ENCODE measurements at regions not wholly inside any gene's neighbourhood (a gene's known extent, or its start where the extent isn't known, plus 50 kb on each side); places are given as distances from the start of the nearest gene placed in this dataset.
A peak's percentile ranks its signal among the peaks of the same experiment; 100 is the strongest.

- TF ChIP-seq ZNF224 (CRISPR knock-in tag; IDR thresholded peaks at IDR 0.05) = no peak
- TF ChIP-seq TEAD1 (CRISPR knock-in tag; IDR thresholded peaks at IDR 0.05) = no peak
- no peak for TF ChIP-seq CHCHD3 (CRISPR knock-in tag; IDR thresholded peaks at IDR 0.05)
- TF ChIP-seq PURB (CRISPR knock-in tag; IDR thresholded peaks at IDR 0.05; ENCODE audit: low read depth) = no peak
- peak; percentile 81; the same call in 1 of the 2 replicates for TF ChIP-seq HDGF (IDR thresholded peaks at IDR 0.05)
- no peak for TF ChIP-seq BCLAF1 (IDR thresholded peaks at IDR 0.05; ENCODE audit: borderline replicate concordance in 1 of 2, control insufficient read depth in 1 of 2, low read depth in 2 of 2, low read length in 1 of 2)
- TF ChIP-seq SMAD1 (IDR thresholded peaks at IDR 0.05; ENCODE audit: low read depth, low read length, partially characterized antibody) = no peak
- no peak for TF ChIP-seq NR3C1 (CRISPR knock-in tag; IDR thresholded peaks at IDR 0.05)
- TF ChIP-seq XRCC3 (IDR thresholded peaks at IDR 0.05) = no peak
- TF ChIP-seq ZKSCAN3 (CRISPR knock-in tag; IDR thresholded peaks at IDR 0.05) = no peak
- peak; percentile 43 to 54; a peak in 2 of 4 replicates for TF ChIP-seq TRIM24 (IDR thresholded peaks at IDR 0.05)
- TF ChIP-seq RBM15 (IDR thresholded peaks at IDR 0.05; ENCODE audit: insufficient read depth, low read length) = no peak
- no peak for TF ChIP-seq ZNF146 (CRISPR knock-in tag; IDR thresholded peaks at IDR 0.05; ENCODE audit: unreplicated experiment)
- no peak for TF ChIP-seq ID3 (CRISPR knock-in tag; IDR thresholded peaks at IDR 0.05)
- no peak for TF ChIP-seq ID3 (tag; IDR thresholded peaks at IDR 0.05)
- no peak for TF ChIP-seq NR4A1 (CRISPR knock-in tag; IDR thresholded peaks at IDR 0.05)
- TF ChIP-seq NR4A1 (tag; IDR thresholded peaks at IDR 0.05) = no peak; the same call in 1 of the 2 replicates
- no peak for TF ChIP-seq HCFC1 (IDR thresholded peaks at IDR 0.05; ENCODE audit: low read depth, low read length)
- TF ChIP-seq CEBPZ (IDR thresholded peaks at IDR 0.05; ENCODE audit: borderline replicate concordance, low read depth, low read length) = no peak
- no peak for TF ChIP-seq ZBTB43 (CRISPR knock-in tag; IDR thresholded peaks at IDR 0.05)
- TF ChIP-seq ZNF239 (CRISPR knock-in tag; IDR thresholded peaks at IDR 0.05) = no peak
Measured at GRCh38 chr6:139474145-139475108, 100.0 kb upstream of the CITED2 start (continued).

Measured in K562 (cell line).